Endothelial cell of umbilical vein (primary cell): ENCODE measurements at regions not wholly inside any gene's neighbourhood (a gene's known extent, or its start where the extent isn't known, plus 50 kb on each side); places are given as distances from the start of the nearest gene placed in this dataset.

Experiments used
- BruUV-seq: library from RNA; stranded (reverse); fragments of 400-500 nt; replicated peaks from 2 replicates; lab custom pipeline; 2021; lab: Mats Ljungman, UMichigan
- CTCF ChIA-PET: fragments of 300-600, 350-600 bp; sonication (Branson Sonifier 250); formaldehyde crosslinking; loops from one replicate; lab custom pipeline; 2021; ENCODE audit warnings: antibody characterized with exemption, inconsistent platforms; lab: Charles Lee
- POLR2A ChIA-PET: fragments of 300-600, 350-600 bp; sonication (Branson Sonifier 250); formaldehyde crosslinking; loops from one replicate; lab custom pipeline; 2021; ENCODE audit warnings: antibody characterized with exemption, inconsistent platforms; lab: Charles Lee
- DNase-seq: peaks from one replicate; pipeline ENCODE4 v3.0.0-alpha.2; 2011; ENCODE audit warnings: low read depth, low spot score
- FAIRE-seq: peaks from 2 replicates; lab custom pipeline; 2011; peaks lifted over from hg19 to GRCh38; lab: Jason Lieb, UNC
- H2AFZ ChIP-seq: 2 replicates; pipeline ENCODE4 v1.6.0; 2012; ENCODE audit warnings: low read depth, low read length, control low read depth, inconsistent platforms
- H3K27ac ChIP-seq: 2 replicates; pipeline ENCODE4 v1.5.1; 2011; ENCODE audit warnings: low read depth, mild to moderate bottlenecking, control low read depth, low read length, moderate library complexity; ENCODE audit not compliant: insufficient read depth
- H3K27me3 ChIP-seq, 2 experiments: 2 replicates each; pipeline versions ENCODE4 v1.6.0 to v1.6.1; 2011; ENCODE audit warnings: low read length in 2 of 2, mixed read lengths in 1 of 2; ENCODE audit not compliant: control insufficient read depth in 2 of 2, insufficient read depth in 2 of 2
- H3K36me3 ChIP-seq, 2 experiments: 2 replicates in 1 of 2; 3 replicates in 1 of 2; pipeline ENCODE4 v1.5.1; 2011; ENCODE audit warnings: low read length in 2 of 2, mild to moderate bottlenecking in 1 of 2, moderate library complexity in 1 of 2; ENCODE audit not compliant: control insufficient read depth in 2 of 2, insufficient read depth in 2 of 2; ENCODE audit errors: extremely low read depth in 1 of 2
- H3K4me1 ChIP-seq: 3 replicates; pipeline ENCODE4 v1.5.1; 2011; ENCODE audit warnings: mild to moderate bottlenecking, low read length; ENCODE audit not compliant: control insufficient read depth, insufficient read depth; ENCODE audit errors: extremely low read depth
- H3K4me2 ChIP-seq: 2 replicates; pipeline ENCODE4 v1.6.1; 2011; ENCODE audit warnings: low read length, control low read depth, mixed read lengths; ENCODE audit not compliant: insufficient read depth
- H3K4me3 ChIP-seq, 3 experiments: fragments of 200-600 bp in 1 of 3; sonication (generic), shearing (Covaris generic) in 1 of 3; replicated peaks in 1 of 3; 2 replicates each; pipeline ENCODE4 v1.5.1; 2011 to 2016; ENCODE audit warnings: control low read depth in 3 of 3, low read length in 3 of 3, mild to moderate bottlenecking in 2 of 3, inconsistent platforms in 1 of 3, low read depth in 1 of 3, moderate library complexity in 1 of 3; ENCODE audit not compliant: insufficient read depth in 1 of 3
- H3K79me2 ChIP-seq: 2 replicates; pipeline ENCODE4 v1.6.0; 2012; ENCODE audit warnings: low read length, inconsistent platforms; ENCODE audit not compliant: control insufficient read depth, insufficient read depth
- H3K9ac ChIP-seq: replicated peaks from 2 replicates; pipeline ENCODE3; 2011; ENCODE audit warnings: low read length, control low read depth; ENCODE audit not compliant: insufficient read depth; ENCODE audit errors: extremely low read depth
- H3K9me1 ChIP-seq: replicated peaks from 3 replicates; pipeline ENCODE4 v1.6.0; 2011; ENCODE audit warnings: mild to moderate bottlenecking, low read length; ENCODE audit not compliant: control insufficient read depth, insufficient read depth; ENCODE audit errors: extremely low read depth
- H3K9me3 ChIP-seq: replicated peaks from 2 replicates; pipeline ENCODE4 v1.5.1; 2012; ENCODE audit warnings: low read length, inconsistent platforms; ENCODE audit not compliant: control insufficient read depth, insufficient read depth
- H4K20me1 ChIP-seq: replicated peaks from 2 replicates; pipeline ENCODE3; 2011; ENCODE audit warnings: mild to moderate bottlenecking, low read length; ENCODE audit not compliant: control insufficient read depth, insufficient read depth; ENCODE audit errors: extremely low read depth
- EZH2 ChIP-seq: IDR thresholded peaks from 2 replicates; pipeline ENCODE4 v1.6.1; 2012; ENCODE audit warnings: borderline replicate concordance, low read depth, mild to moderate bottlenecking, moderate library complexity, low read length, inconsistent platforms; ENCODE audit not compliant: severe bottlenecking
- FOS ChIP-seq: IDR thresholded peaks from 2 replicates; pipeline ENCODE4 v1.6.1; 2011; ENCODE audit warnings: mild to moderate bottlenecking, low read length, moderate library complexity, borderline replicate concordance; ENCODE audit not compliant: insufficient read depth
- GATA2 ChIP-seq: IDR thresholded peaks from 2 replicates; pipeline ENCODE4 v1.7.0; 2011; ENCODE audit warnings: low read depth, mild to moderate bottlenecking, moderate library complexity, mixed read lengths, low read length; ENCODE audit not compliant: insufficient read length, insufficient read depth
- JUN ChIP-seq: IDR thresholded peaks from 2 replicates; pipeline ENCODE4 v1.6.1; 2011; ENCODE audit warnings: borderline replicate concordance, low read depth; ENCODE audit not compliant: insufficient read length, insufficient read depth
- MYC ChIP-seq: IDR thresholded peaks from one replicate; pipeline ENCODE4 v1.6.1; 2011; ENCODE audit warnings: mild to moderate bottlenecking, low read depth, low read length
- POLR2A ChIP-seq: IDR thresholded peaks from 2 replicates; pipeline ENCODE4 v1.6.1; 2012; ENCODE audit warnings: low read depth, mild to moderate bottlenecking, control low read depth, low read length
- POLR2AphosphoS5 ChIP-seq: IDR thresholded peaks from 2 replicates; pipeline ENCODE4 v1.6.1; 2012; ENCODE audit warnings: low read depth, mild to moderate bottlenecking, control low read depth, low read length, moderate library complexity; ENCODE audit not compliant: insufficient read depth
- dilution Hi-C: fragments of 300-500 bp; cut with MboI; formaldehyde crosslinking; loops from one replicate; pipeline ENCODE4 v1.15.0; 2019; ENCODE audit warnings: low sequenced_read_pairs; ENCODE audit not compliant: extremely low pct_ligation_motif_present
- intact Hi-C: fragments of 100-400 bp; cut with micrococcal nuclease; formaldehyde crosslinking; loops from one replicate; pipeline ENCODE4 v1.10.0; 2022
- TF ChIP-seq, protein P1 (sequence below): IDR thresholded peaks from 2 replicates; pipeline ENCODE4 v1.6.1; 2011; ENCODE audit not compliant: insufficient read depth, insufficient read length
- TF ChIP-seq, protein P2 (sequence below), 2 donors: IDR thresholded peaks; 1 replicate in 1 of 2; 2 replicates in 1 of 2; pipeline ENCODE4 v1.5.1; 2011; ENCODE audit warnings: low read length in 2 of 2, mild to moderate bottlenecking in 2 of 2, moderate library complexity in 2 of 2, control low read depth in 1 of 2, inconsistent platforms in 1 of 2, low read depth in 1 of 2; ENCODE audit not compliant: insufficient read depth in 1 of 2; ENCODE audit errors: extremely low read depth in 1 of 2

DNA sequence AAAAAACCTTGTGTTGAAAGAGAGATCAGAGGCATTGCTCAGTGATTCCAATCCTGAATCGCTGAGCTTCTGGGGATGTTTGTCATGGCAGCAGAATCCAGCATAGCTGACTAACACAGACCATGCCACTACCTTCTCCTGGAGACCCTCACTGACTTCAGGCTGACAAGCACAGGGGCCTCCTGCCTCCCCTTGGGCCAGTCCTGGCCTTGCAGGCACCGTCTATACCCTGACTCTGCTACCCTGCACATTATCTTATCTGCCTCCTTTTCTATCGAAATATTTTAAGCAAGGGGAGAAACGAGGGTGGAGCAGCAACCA is 139.8 kb downstream of the KIF26A start:
- no peaks in the 10 kb centered on the region for H3K9me3 ChIP-seq
- dilution Hi-C loops (no loop called here), intact Hi-C loops (no loop called here)
- H3K4me3 ChIP-seq, result no peak overlapping the region
- H3K9me1 ChIP-seq, result no peaks in the 10 kb centered on the region
- H3K27ac ChIP-seq, result no peak overlapping the region
- TF ChIP-seq, protein P1, sequence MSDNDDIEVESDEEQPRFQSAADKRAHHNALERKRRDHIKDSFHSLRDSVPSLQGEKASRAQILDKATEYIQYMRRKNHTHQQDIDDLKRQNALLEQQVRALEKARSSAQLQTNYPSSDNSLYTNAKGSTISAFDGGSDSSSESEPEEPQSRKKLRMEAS, result no peak
- TF ChIP-seq POLR2A, result no peak
- no peak for TF ChIP-seq EZH2
- no peak for TF ChIP-seq GATA2
- TF ChIP-seq MYC, result no peak
- TF ChIP-seq FOS, result no peak
- TF ChIP-seq, protein P2, sequence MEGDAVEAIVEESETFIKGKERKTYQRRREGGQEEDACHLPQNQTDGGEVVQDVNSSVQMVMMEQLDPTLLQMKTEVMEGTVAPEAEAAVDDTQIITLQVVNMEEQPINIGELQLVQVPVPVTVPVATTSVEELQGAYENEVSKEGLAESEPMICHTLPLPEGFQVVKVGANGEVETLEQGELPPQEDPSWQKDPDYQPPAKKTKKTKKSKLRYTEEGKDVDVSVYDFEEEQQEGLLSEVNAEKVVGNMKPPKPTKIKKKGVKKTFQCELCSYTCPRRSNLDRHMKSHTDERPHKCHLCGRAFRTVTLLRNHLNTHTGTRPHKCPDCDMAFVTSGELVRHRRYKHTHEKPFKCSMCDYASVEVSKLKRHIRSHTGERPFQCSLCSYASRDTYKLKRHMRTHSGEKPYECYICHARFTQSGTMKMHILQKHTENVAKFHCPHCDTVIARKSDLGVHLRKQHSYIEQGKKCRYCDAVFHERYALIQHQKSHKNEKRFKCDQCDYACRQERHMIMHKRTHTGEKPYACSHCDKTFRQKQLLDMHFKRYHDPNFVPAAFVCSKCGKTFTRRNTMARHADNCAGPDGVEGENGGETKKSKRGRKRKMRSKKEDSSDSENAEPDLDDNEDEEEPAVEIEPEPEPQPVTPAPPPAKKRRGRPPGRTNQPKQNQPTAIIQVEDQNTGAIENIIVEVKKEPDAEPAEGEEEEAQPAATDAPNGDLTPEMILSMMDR (IDR thresholded peaks at IDR 0.05; ENCODE audit: extremely low read depth in 1 of 2, insufficient read depth in 1 of 2, low read depth in 1 of 2, low read length in 2 of 2), result no peak
- no peak for TF ChIP-seq JUN
- no peak for TF ChIP-seq POLR2AphosphoS5
- H2AFZ ChIP-seq, result no peak overlapping the region
- H3K4me1 ChIP-seq, result no peaks in the 10 kb centered on the region
- no peaks in the 10 kb centered on the region for H4K20me1 ChIP-seq
- no peak overlapping the region for H3K4me2 ChIP-seq
- BruUV-seq, result no TSS peak
- CTCF ChIA-PET, result no interaction called here
- no peaks in the 10 kb centered on the region for H3K36me3 ChIP-seq
- POLR2A ChIA-PET, result no interaction called here
- DNase-seq (no peak), FAIRE-seq (no peak)
- H3K9ac ChIP-seq, result no peak overlapping the region
- H3K27me3 ChIP-seq, result no peaks in the 10 kb centered on the region
- no peaks in the 10 kb centered on the region for H3K79me2 ChIP-seq
